H9 (cell line): ENCODE measurements at regions not wholly inside any gene's neighbourhood (a gene's known extent, or its start where the extent isn't known, plus 50 kb on each side); places are given as distances from the start of the nearest gene placed in this dataset.
A peak's percentile ranks its signal among the peaks of the same experiment; 100 is the strongest.

ENCODE experiments used
- DNase-seq: peaks from one replicate; pipeline ENCODE4 v3.0.0-alpha.2; 2017
- H2AFZ ChIP-seq: one replicate; pipeline ENCODE4 v1.6.1; 2013; ENCODE audit warnings: mild to moderate bottlenecking, low read length, control low read depth, moderate library complexity
- H2AK5ac ChIP-seq: 2 replicates; pipeline ENCODE4 v1.6.1; 2013; ENCODE audit warnings: low read length, control low read depth, mixed read lengths; ENCODE audit not compliant: insufficient read length
- H2BK120ac ChIP-seq: one replicate; pipeline ENCODE4 v1.6.1; 2013; ENCODE audit warnings: low read depth, mild to moderate bottlenecking, low read length, control low read depth, inconsistent platforms; ENCODE audit not compliant: poor library complexity, severe bottlenecking
- H2BK12ac ChIP-seq: 2 replicates; pipeline ENCODE4 v1.6.1; 2013; ENCODE audit warnings: low read length, control low read depth, mixed read lengths, low read depth; ENCODE audit not compliant: insufficient read length
- H2BK15ac ChIP-seq: 2 replicates; pipeline ENCODE4 v1.6.1; 2013; ENCODE audit warnings: low read depth, low read length, control low read depth
- H2BK20ac ChIP-seq: one replicate; pipeline ENCODE4 v1.6.1; 2013; ENCODE audit warnings: low read depth, mild to moderate bottlenecking, low read length, control low read depth, inconsistent platforms; ENCODE audit not compliant: poor library complexity, severe bottlenecking
- H2BK5ac ChIP-seq: 2 replicates; pipeline ENCODE4 v1.6.1; 2013; ENCODE audit warnings: low read length, control low read depth, mixed read lengths; ENCODE audit not compliant: insufficient read length
- H3K14ac ChIP-seq: 2 replicates; pipeline ENCODE4 v1.6.1; 2013; ENCODE audit warnings: low read length, control low read depth; ENCODE audit not compliant: insufficient read depth
- H3K18ac ChIP-seq: 2 replicates; pipeline ENCODE4 v1.6.1; 2013; ENCODE audit warnings: low read depth, mild to moderate bottlenecking, mixed read lengths, low read length, control low read depth; ENCODE audit not compliant: insufficient read length
- H3K23ac ChIP-seq: 2 replicates; pipeline ENCODE4 v1.6.1; 2013; ENCODE audit warnings: low read length, control low read depth, mixed read lengths, low read depth; ENCODE audit not compliant: insufficient read length
- H3K23me2 ChIP-seq: 2 replicates; pipeline ENCODE4 v1.6.1; 2013; ENCODE audit warnings: low read depth, mild to moderate bottlenecking, mixed read lengths, low read length, control low read depth; ENCODE audit not compliant: insufficient read length, poor library complexity, severe bottlenecking
- H3K27ac ChIP-seq: 2 replicates; pipeline ENCODE4 v1.5.1; 2013; ENCODE audit warnings: low read length, control low read depth, mixed read lengths, low read depth; ENCODE audit not compliant: insufficient read length
- H3K27me3 ChIP-seq: 2 replicates; pipeline ENCODE4 v1.6.1; 2013; ENCODE audit warnings: low read length, control low read depth, inconsistent platforms; ENCODE audit not compliant: insufficient read depth
- H3K4ac ChIP-seq: 2 replicates; pipeline ENCODE4 v1.6.1; 2013; ENCODE audit warnings: low read depth, mild to moderate bottlenecking, control low read depth, inconsistent platforms, low read length, moderate library complexity
- H3K4me1 ChIP-seq: 2 replicates; pipeline ENCODE4 v1.6.1; 2013; ENCODE audit warnings: low read length, control low read depth, inconsistent platforms; ENCODE audit not compliant: insufficient read depth
- H3K4me2 ChIP-seq: 2 replicates; pipeline ENCODE4 v1.6.1; 2013; ENCODE audit warnings: low read length, control low read depth, mixed read lengths; ENCODE audit not compliant: insufficient read length, insufficient read depth
- H3K56ac ChIP-seq: 2 replicates; pipeline ENCODE4 v1.6.1; 2013; ENCODE audit warnings: low read depth, mild to moderate bottlenecking, mixed read lengths, low read length, control low read depth; ENCODE audit not compliant: insufficient read length
- H3K79me1 ChIP-seq: 2 replicates; pipeline ENCODE4 v1.6.1; 2013; ENCODE audit warnings: low read depth, mild to moderate bottlenecking, moderate library complexity, low read length, control low read depth, inconsistent platforms; ENCODE audit not compliant: insufficient read depth, poor library complexity, severe bottlenecking
- H3K79me2 ChIP-seq: 2 replicates; pipeline ENCODE4 v1.6.1; 2013; ENCODE audit warnings: low read length, control low read depth, inconsistent platforms; ENCODE audit not compliant: insufficient read depth
- H3K9ac ChIP-seq: 2 replicates; pipeline ENCODE4 v1.6.1; 2013; ENCODE audit warnings: low read length, control low read depth, mixed read lengths; ENCODE audit not compliant: insufficient read length; ENCODE audit errors: extremely low read depth
- H3K9me3 ChIP-seq: one replicate; pipeline ENCODE4 v1.6.1; 2013; ENCODE audit warnings: low read depth, low read length, inconsistent platforms; ENCODE audit not compliant: control insufficient read depth
- H3T11ph ChIP-seq: one replicate; pipeline ENCODE4 v1.6.1; 2013; ENCODE audit warnings: mild to moderate bottlenecking, low read length, control low read depth, inconsistent platforms
- H4K20me1 ChIP-seq: one replicate; pipeline ENCODE4 v1.6.1; 2013; ENCODE audit not compliant: control insufficient read depth, insufficient read length, insufficient read depth
- H4K5ac ChIP-seq: 2 replicates; pipeline ENCODE4 v1.6.1; 2013; ENCODE audit warnings: low read depth, mild to moderate bottlenecking, mixed read lengths, low read length, control low read depth; ENCODE audit not compliant: insufficient read length
- H4K8ac ChIP-seq: replicated peaks from 2 replicates; pipeline ENCODE4 v1.6.1; 2013; ENCODE audit warnings: low read length, control low read depth, mixed read lengths, low read depth; ENCODE audit not compliant: insufficient read length
- H4K91ac ChIP-seq: 2 replicates; pipeline ENCODE4 v1.6.1; 2013; ENCODE audit warnings: low read depth, mild to moderate bottlenecking, moderate library complexity, mixed read lengths, low read length, control low read depth; ENCODE audit not compliant: insufficient read length
- H3K27ac Mint-ChIP-seq, 3 experiments: 2 replicates in 2 of 3; 3 replicates in 1 of 3; pipeline ENCODE4 v1.8.0; 2020 to 2021; ENCODE audit warnings: mixed read lengths in 3 of 3, mild to moderate bottlenecking in 1 of 3, moderate library complexity in 1 of 3
- H3K27me3 Mint-ChIP-seq: 2 replicates; pipeline ENCODE4 v1.8.0; 2021; ENCODE audit warnings: low read depth, mild to moderate bottlenecking, moderate library complexity, mixed read lengths
- H3K36me3 Mint-ChIP-seq, 3 experiments: 2 replicates in 2 of 3; 3 replicates in 1 of 3; pipeline ENCODE4 v1.8.0; 2020 to 2021; ENCODE audit warnings: low read depth in 3 of 3, mixed read lengths in 3 of 3; ENCODE audit not compliant: insufficient read depth in 1 of 3
- H3K4me1 Mint-ChIP-seq, 2 experiments: 2 replicates each; pipeline ENCODE4 v1.8.0; 2020; ENCODE audit warnings: mixed read lengths in 2 of 2
- H3K4me3 Mint-ChIP-seq, 2 experiments: 2 replicates in 1 of 2; 3 replicates in 1 of 2; pipeline ENCODE4 v1.8.0; 2020 to 2021; ENCODE audit warnings: mild to moderate bottlenecking in 2 of 2, mixed read lengths in 2 of 2, moderate library complexity in 1 of 2
- H3K9me3 Mint-ChIP-seq, 2 experiments: 2 replicates in 1 of 2; 3 replicates in 1 of 2; pipeline ENCODE4 v1.8.0; 2020; ENCODE audit warnings: mild to moderate bottlenecking in 2 of 2, mixed read lengths in 2 of 2, moderate library complexity in 1 of 2
- CTCF ChIP-seq: fragments of 200-600 bp; sonication (generic); conservative IDR thresholded peaks from 3 replicates; pipeline ENCODE4 v1.8.0; 2021; ENCODE audit warnings: antibody characterized with exemption, mild to moderate bottlenecking
- WGBS: extraction: QIAGEN DNeasy Blood & Tissue Kit; methylation state at CpG from one replicate; pipeline ENCODE4 v1.1.7; 2013; ENCODE audit warnings: missing lambda C conversion rate, low lambda C conversion rate, mixed read lengths; ENCODE audit not compliant: insufficient read length; ENCODE audit errors: extremely low coverage; 5-methylcytosine and 5-hydroxymethylcytosine counted together

- DNase-seq = peak; percentile 84
- Histone ChIP-seq H2BK12ac (no peak overlapping the region), H3K27ac (no peak overlapping the region), H2BK20ac (no peak overlapping the region), H3K23ac (no peak overlapping the region), H2BK5ac (no peak overlapping the region), H2BK120ac (no peak overlapping the region), H4K8ac (no peak overlapping the region), H3K4ac (no peak overlapping the region), H3K4me2 (no peak overlapping the region), H4K5ac (no peak overlapping the region), H2BK15ac (no peak overlapping the region), H3K18ac (peak overlapping the region; percentile 71), H3K79me1 (no peaks in the 10 kb centered on the region), H3K27me3 (no peaks in the 10 kb centered on the region), H3K9ac (no peak overlapping the region), H4K20me1 (no peaks in the 10 kb centered on the region), H3K23me2 (no peaks in the 10 kb centered on the region), H3K9me3 (no peaks in the 10 kb centered on the region), H3T11ph (no peak overlapping the region), H3K79me2 (no peaks in the 10 kb centered on the region), H4K91ac (no peak overlapping the region), H2AK5ac (no peak overlapping the region), H3K56ac (no peak overlapping the region), H2AFZ (peak overlapping the region; percentile 93), H3K4me1 (peaks cover 2% of the 10 kb centered on the region; the same call in 1 of the 2 replicates), H3K14ac (peak overlapping the region; percentile 74; the same call in 1 of the 2 replicates)
- no CpG with 5 or more reads among the region's 11 CpGs for WGBS
- Mint-ChIP-seq H3K9me3 (no peaks in the 10 kb centered on the region), H3K27ac (no peak overlapping the region; a peak in 1 of 7 replicates), H3K36me3 (no peaks in the 10 kb centered on the region), H3K4me3 (no peak overlapping the region), H3K27me3 (no peaks in the 10 kb centered on the region), H3K4me1 (peaks cover 34 to 38% of the 10 kb centered on the region in 2 experiments)
- peak; percentile 91 for TF ChIP-seq CTCF
These were observed 99.4 kb upstream of the BLID start for GRCh38 chr11:122215244-122215992.
